Ascending aorta (tissue), 2 donors: ENCODE measurements at regions not wholly inside any gene's neighbourhood (a gene's known extent, or its start where the extent isn't known, plus 50 kb on each side); places are given as distances from the start of the nearest gene placed in this dataset.
"Not testable (repeated sequence)": the region's sequence is repeated elsewhere in the genome, so short reads cannot be mapped to it uniquely, and the experiment has no call there.

ENCODE experiments used
- DNase-seq, 2 donors: peaks; one replicate each; pipeline ENCODE4 v3.0.0-alpha.2; 2019; ENCODE audit warnings: low spot score in 2 of 2
- H3K27ac ChIP-seq, 2 donors: fragments of 200-600 bp; sonication (generic); one replicate each; pipeline ENCODE4 v1.5.1; 2016 to 2017; ENCODE audit warnings: mild to moderate bottlenecking in 1 of 2
- H3K27me3 ChIP-seq: fragments of 200-600 bp; sonication (generic); one replicate; pipeline ENCODE4 v1.5.1; 2017
- H3K36me3 ChIP-seq, 2 donors: fragments of 200-600 bp; sonication (generic); one replicate each; pipeline ENCODE4 v1.5.1; 2016
- H3K4me1 ChIP-seq, 2 donors: fragments of 200-600 bp; sonication (generic); one replicate each; pipeline ENCODE4 v1.5.1; 2016 to 2017; ENCODE audit warnings: mild to moderate bottlenecking in 1 of 2
- H3K4me3 ChIP-seq, 2 donors: fragments of 200-600 bp; sonication (generic); one replicate each; pipeline ENCODE4 v1.5.1; 2016 to 2017; ENCODE audit warnings: mild to moderate bottlenecking in 1 of 2
- H3K9me3 ChIP-seq, 2 donors: fragments of 200-600 bp; sonication (generic); one replicate each; pipeline ENCODE4 v1.5.1; 2016
- CTCF ChIP-seq, 3 experiments: fragments of 200-600 bp in 2 of 3; fragments of 450-650 bp in 1 of 3; sonication (generic) in 2 of 3; IDR thresholded peaks; one replicate each; pipeline ENCODE4 v1.5.1; 2016 to 2019; ENCODE audit warnings: antibody characterized with exemption in 3 of 3, mild to moderate bottlenecking in 1 of 3, moderate library complexity in 1 of 3
- intact Hi-C: fragments of 100-400 bp; cut with DNase I; formaldehyde crosslinking; loops from one replicate; pipeline ENCODE4 v1.15.1; 2023

- intact Hi-C loops, result no loop called here
- H3K27me3 ChIP-seq, result no peaks in the 10 kb centered on the region
- no peaks in the 10 kb centered on the region for H3K36me3 ChIP-seq
- no peaks in the 10 kb centered on the region for H3K9me3 ChIP-seq
- no peak overlapping the region for H3K4me3 ChIP-seq
- H3K4me1 ChIP-seq, result no peaks in the 10 kb centered on the region
- TF ChIP-seq CTCF (IDR thresholded peaks at IDR 0.05), result no peak
- H3K27ac ChIP-seq, result no peak overlapping the region
- DNase-seq, result no peak
These were observed 72.1 kb upstream of the IGFBP7 start for GRCh38 chr4:57182132-57182874.

GRCh38 chr4:57173136-57173535 lies 63.0 kb upstream of the IGFBP7 start:
- intact Hi-C loops, result loop anchor here (10.0 kb wide), 1 partner anchor 152 kb away; no protein-coding TSS in a partner anchor
- H3K27me3 ChIP-seq, DNase-seq, H3K27ac ChIP-seq, H3K4me3 ChIP-seq, H3K4me1 ChIP-seq, H3K9me3 ChIP-seq, H3K36me3 ChIP-seq: not testable (repeated sequence)

- H3K36me3 ChIP-seq, result no peaks in the 10 kb centered on the region
- H3K4me3 ChIP-seq, result no peak overlapping the region
- H3K27me3 ChIP-seq, result no peaks in the 10 kb centered on the region
- TF ChIP-seq CTCF (IDR thresholded peaks at IDR 0.05), result no peak
- no peak overlapping the region for H3K27ac ChIP-seq
- DNase-seq, result no peak
- no peaks in the 10 kb centered on the region for H3K4me1 ChIP-seq
- intact Hi-C loops, result loop anchor here (10.0 kb wide), 1 partner anchor 153 kb away; no protein-coding TSS in a partner anchor
- no peaks in the 10 kb centered on the region for H3K9me3 ChIP-seq
These were observed 61.9 kb upstream of the IGFBP7 start for GRCh38 chr4:57172065-57172464.

- Histone ChIP-seq H3K27me3 (no peaks in the 10 kb centered on the region), H3K9me3 (no peaks in the 10 kb centered on the region), H3K36me3 (no peaks in the 10 kb centered on the region), H3K4me3 (no peak overlapping the region), H3K4me1 (peaks cover 0 to 2% of the 10 kb centered on the region in 2 donors), H3K27ac (no peak overlapping the region)
- TF ChIP-seq CTCF (IDR thresholded peaks at IDR 0.05), result no peak
- intact Hi-C loops, result no loop called here
- DNase-seq, result no peak
These were observed 58.8 kb upstream of the IGFBP7 start for GRCh38 chr4:57168982-57169381.

GRCh38 chr4:57163530-57164459 lies 53.6 kb upstream of the IGFBP7 start:
- H3K9me3 ChIP-seq, result no peaks in the 10 kb centered on the region
- peak overlapping the region; percentile 54 to 71 for H3K4me3 ChIP-seq
- peak; percentile 80 to 96 (median 84) for TF ChIP-seq CTCF (IDR thresholded peaks at IDR 0.05)
- peaks cover 0 to 2% of the 10 kb centered on the region in 2 donors for H3K4me1 ChIP-seq
- intact Hi-C loops, result loop anchor here (1.0 to 5.0 kb wide), 5 partner anchors 45 to 264 kb away; no protein-coding TSS in a partner anchor
- H3K27ac ChIP-seq, result peak overlapping the region; percentile 47 to 73
- peak; percentile 26 to 89 for DNase-seq
- H3K36me3 ChIP-seq, result no peaks in the 10 kb centered on the region
- H3K27me3 ChIP-seq, result no peaks in the 10 kb centered on the region
